Tibial artery (tissue), 4 donors: ENCODE measurements at regions not wholly inside any gene's neighbourhood (a gene's known extent, or its start where the extent isn't known, plus 50 kb on each side); places are given as distances from the start of the nearest gene placed in this dataset.

Experiments used
- DNase-seq, 2 donors: peaks; one replicate each; pipeline ENCODE4 v3.0.0-alpha.2; 2019
- H3K27ac ChIP-seq, 2 donors: fragments of 200-600 bp; sonication (generic) in 1 of 2; 1 replicate in 1 of 2; 2 replicates in 1 of 2; pipeline ENCODE4 v1.5.1; 2018 to 2019; ENCODE audit warnings: mild to moderate bottlenecking in 1 of 2
- H3K27me3 ChIP-seq, 2 donors: fragments of 200-600 bp; sonication (generic) in 1 of 2; one replicate each; pipeline versions ENCODE4 v1.5.1 to v1.6.0; 2016 to 2019
- H3K36me3 ChIP-seq, 3 donors: fragments of 200-600 bp; sonication (generic) in 2 of 3; one replicate each; pipeline ENCODE4 v1.5.1; 2016 to 2019; ENCODE audit warnings: mild to moderate bottlenecking in 2 of 3
- H3K4me1 ChIP-seq, 4 donors: fragments of 200-600 bp; sonication (generic) in 2 of 4; 1 replicate in 3 of 4; 2 replicates in 1 of 4; pipeline ENCODE4 v1.5.1; 2016 to 2019
- H3K4me3 ChIP-seq, 2 donors: fragments of 200-600 bp; sonication (generic) in 1 of 2; 1 replicate in 1 of 2; 2 replicates in 1 of 2; pipeline ENCODE4 v1.5.1; 2018 to 2019; ENCODE audit warnings: mild to moderate bottlenecking in 2 of 2
- H3K9me3 ChIP-seq, 3 donors: fragments of 200-600 bp; sonication (generic) in 1 of 3; one replicate each; pipeline ENCODE4 v1.5.1; 2016 to 2019
- intact Hi-C: fragments of 100-400 bp; cut with DNase I; formaldehyde crosslinking; loops from one replicate; pipeline ENCODE4 v1.15.0; 2023; ENCODE audit warnings: low total_unique reads
- TF ChIP-seq, protein P1 (sequence below), 2 experiments: fragments of 200-600 bp in 1 of 2; fragments of 450-650 bp in 1 of 2; IDR thresholded peaks; one replicate each; pipeline ENCODE4 v1.5.1; 2017 to 2019; ENCODE audit warnings: antibody characterized with exemption in 2 of 2, mild to moderate bottlenecking in 1 of 2, moderate library complexity in 1 of 2

DNA sequence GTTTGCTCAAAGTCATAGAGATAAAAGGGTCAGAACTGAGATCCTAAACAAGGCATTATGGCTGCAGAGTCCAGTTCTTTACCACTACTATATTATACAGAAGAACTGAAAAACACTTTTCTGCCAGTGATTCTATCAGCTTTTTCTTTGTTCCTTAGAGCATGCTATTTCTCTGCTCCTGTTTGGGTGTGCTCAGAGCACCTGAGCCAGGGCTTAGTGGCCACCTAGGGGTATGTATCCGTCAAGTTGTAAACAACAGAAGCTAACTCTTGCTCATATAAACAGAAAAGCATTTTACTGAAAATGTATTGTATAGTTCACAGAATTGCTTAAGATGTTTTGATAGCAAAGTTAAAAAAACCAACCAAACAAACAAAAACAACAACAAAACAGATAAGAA lies 470.8 kb downstream of the SLC16A7 start:
- H3K9me3 ChIP-seq, result no peaks in the 10 kb centered on the region
- intact Hi-C loops, result no loop called here
- no peak overlapping the region for H3K27ac ChIP-seq
- no peaks in the 10 kb centered on the region for H3K36me3 ChIP-seq
- no peak overlapping the region for H3K4me3 ChIP-seq
- no peak for DNase-seq
- TF ChIP-seq, protein P1, sequence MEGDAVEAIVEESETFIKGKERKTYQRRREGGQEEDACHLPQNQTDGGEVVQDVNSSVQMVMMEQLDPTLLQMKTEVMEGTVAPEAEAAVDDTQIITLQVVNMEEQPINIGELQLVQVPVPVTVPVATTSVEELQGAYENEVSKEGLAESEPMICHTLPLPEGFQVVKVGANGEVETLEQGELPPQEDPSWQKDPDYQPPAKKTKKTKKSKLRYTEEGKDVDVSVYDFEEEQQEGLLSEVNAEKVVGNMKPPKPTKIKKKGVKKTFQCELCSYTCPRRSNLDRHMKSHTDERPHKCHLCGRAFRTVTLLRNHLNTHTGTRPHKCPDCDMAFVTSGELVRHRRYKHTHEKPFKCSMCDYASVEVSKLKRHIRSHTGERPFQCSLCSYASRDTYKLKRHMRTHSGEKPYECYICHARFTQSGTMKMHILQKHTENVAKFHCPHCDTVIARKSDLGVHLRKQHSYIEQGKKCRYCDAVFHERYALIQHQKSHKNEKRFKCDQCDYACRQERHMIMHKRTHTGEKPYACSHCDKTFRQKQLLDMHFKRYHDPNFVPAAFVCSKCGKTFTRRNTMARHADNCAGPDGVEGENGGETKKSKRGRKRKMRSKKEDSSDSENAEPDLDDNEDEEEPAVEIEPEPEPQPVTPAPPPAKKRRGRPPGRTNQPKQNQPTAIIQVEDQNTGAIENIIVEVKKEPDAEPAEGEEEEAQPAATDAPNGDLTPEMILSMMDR (IDR thresholded peaks at IDR 0.05), result no peak
- peaks cover 0 to under 1% (median 0%) of the 10 kb centered on the region in 4 donors for H3K4me1 ChIP-seq
- H3K27me3 ChIP-seq, result no peaks in the 10 kb centered on the region

DNA sequence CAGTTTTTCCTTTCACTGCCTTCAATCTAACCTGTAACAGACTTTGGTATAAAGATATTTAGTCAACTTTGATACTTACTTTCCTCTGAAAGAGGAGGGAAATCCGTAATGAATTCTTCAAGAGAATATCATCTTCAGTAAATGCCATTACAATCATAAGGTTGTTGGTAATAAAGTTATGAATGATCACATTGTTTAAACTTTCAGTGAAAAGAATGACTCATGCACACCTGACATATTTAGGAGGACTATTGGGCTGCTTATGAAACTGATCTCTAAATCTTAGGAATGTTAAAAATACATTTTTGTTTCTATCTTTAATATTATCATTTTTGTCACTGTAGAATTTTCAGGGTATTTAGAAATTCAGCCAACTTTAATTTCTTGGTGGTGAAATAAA lies 474.7 kb downstream of the SLC16A7 start:
- TF ChIP-seq, protein P1 (IDR thresholded peaks at IDR 0.05), result no peak
- H3K27me3 ChIP-seq, result no peaks in the 10 kb centered on the region
- no peak overlapping the region for H3K27ac ChIP-seq
- no peak overlapping the region for H3K4me3 ChIP-seq
- H3K4me1 ChIP-seq, result peaks cover 0 to 18% (median 4%) of the 10 kb centered on the region in 4 donors
- no peaks in the 10 kb centered on the region for H3K36me3 ChIP-seq
- no peak for DNase-seq
- intact Hi-C loops, result no loop called here
- H3K9me3 ChIP-seq, result no peaks in the 10 kb centered on the region

DNA sequence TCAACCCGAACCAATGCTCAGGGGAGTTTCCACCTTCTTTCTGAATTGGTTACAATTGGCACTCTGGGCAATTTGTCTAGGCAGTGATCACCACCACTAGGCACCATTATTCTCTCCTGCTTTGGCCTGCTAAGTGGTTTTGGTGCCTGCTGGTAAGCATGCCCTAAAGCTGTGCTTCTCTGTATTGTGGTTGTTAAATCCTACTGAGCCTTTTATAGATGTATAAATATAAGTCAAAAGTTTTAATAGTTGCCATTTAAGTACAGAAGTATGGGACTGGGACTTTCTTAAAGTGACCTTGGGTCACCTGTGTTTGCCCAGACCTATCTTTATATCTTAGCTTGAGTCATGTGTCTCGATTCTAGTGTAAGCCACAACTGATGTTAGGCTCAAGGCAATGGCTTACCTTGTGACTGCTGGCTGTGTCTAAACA lies 475.9 kb downstream of the SLC16A7 start:
- Histone ChIP-seq H3K4me3 (no peak overlapping the region), H3K27me3 (no peaks in the 10 kb centered on the region), H3K9me3 (no peaks in the 10 kb centered on the region), H3K4me1 (peaks cover 0 to 18% (median 4%) of the 10 kb centered on the region in 4 donors), H3K36me3 (no peaks in the 10 kb centered on the region), H3K27ac (no peak overlapping the region)
- no peak for DNase-seq
- TF ChIP-seq, protein P1 (IDR thresholded peaks at IDR 0.05), result no peak
- intact Hi-C loops, result no loop called here

DNA sequence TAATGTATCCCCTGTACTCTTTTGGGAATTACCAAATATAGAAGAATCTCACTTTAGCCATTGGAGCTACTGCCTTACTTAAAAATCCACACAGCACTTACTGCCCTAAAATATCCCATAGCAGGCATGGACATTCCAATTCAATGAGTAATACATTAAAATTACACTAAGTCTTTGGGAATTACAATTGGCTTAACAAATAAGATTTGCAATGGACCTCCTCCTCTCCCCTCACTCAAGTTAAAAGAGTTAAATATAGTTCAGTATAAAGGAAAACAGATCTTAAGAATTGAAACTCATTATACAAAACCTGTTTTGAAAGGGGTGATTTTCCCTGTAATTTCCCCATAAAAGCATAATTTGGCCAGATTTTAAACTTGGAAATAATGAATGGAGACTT lies 477.1 kb downstream of the SLC16A7 start:
- TF ChIP-seq, protein P1 (IDR thresholded peaks at IDR 0.05), result no peak
- Histone ChIP-seq H3K27me3 (no peaks in the 10 kb centered on the region), H3K9me3 (no peaks in the 10 kb centered on the region), H3K4me3 (no peak overlapping the region), H3K4me1 (peaks cover 0 to 18% (median 4%) of the 10 kb centered on the region in 4 donors), H3K36me3 (no peaks in the 10 kb centered on the region), H3K27ac (no peak overlapping the region)
- intact Hi-C loops, result no loop called here
- DNase-seq, result no peak

DNA sequence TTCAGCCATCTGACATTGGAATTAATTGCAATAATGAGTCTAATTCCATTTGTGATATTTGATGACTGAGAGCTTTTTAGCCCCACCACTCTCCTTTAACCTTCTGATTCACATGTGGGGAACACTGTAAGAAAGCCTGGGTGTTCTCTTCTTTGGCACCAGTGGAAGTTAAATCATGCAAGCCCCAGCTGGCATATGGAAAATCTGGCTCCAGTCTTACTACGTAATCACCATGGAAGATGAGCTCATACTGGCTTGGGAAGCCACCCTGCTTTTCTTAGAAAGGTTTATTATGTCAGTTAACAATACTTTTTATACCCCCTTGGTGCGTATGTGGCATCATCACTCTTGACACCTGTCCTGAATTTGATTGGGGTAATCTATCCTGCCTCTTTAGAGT lies 479.3 kb downstream of the SLC16A7 start:
- TF ChIP-seq, protein P1 (IDR thresholded peaks at IDR 0.05), result no peak
- Histone ChIP-seq H3K27ac (no peak overlapping the region), H3K27me3 (no peaks in the 10 kb centered on the region), H3K9me3 (no peaks in the 10 kb centered on the region), H3K36me3 (no peaks in the 10 kb centered on the region), H3K4me1 (peaks cover 0 to 18% (median 4%) of the 10 kb centered on the region in 4 donors), H3K4me3 (no peak overlapping the region)
- intact Hi-C loops, result no loop called here
- no peak for DNase-seq

DNA sequence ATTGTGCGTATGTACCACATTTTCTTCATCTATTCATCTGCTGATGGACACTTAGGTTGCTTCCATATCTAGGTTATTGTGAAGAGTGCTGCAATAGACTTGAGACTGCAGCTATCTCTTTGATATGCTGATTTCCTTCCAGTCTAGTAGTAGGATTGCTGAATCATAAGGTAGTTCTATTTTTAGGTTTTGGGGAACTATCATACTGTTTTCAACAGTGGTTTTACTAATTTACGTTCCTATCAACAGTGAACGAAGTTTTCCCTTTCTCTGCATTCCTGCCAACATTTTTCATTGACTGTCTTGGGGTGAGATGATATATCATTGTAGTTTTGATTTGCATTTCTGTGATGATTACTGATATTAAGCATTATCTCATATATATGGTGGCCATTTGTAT lies 482.2 kb downstream of the SLC16A7 start:
- Histone ChIP-seq H3K36me3 (no peaks in the 10 kb centered on the region), H3K9me3 (no peaks in the 10 kb centered on the region), H3K27ac (no peak overlapping the region), H3K4me3 (no peak overlapping the region), H3K27me3 (no peaks in the 10 kb centered on the region), H3K4me1 (peaks cover 0 to 4% (median 0%) of the 10 kb centered on the region in 4 donors)
- TF ChIP-seq, protein P1 (IDR thresholded peaks at IDR 0.05), result no peak
- no peak for DNase-seq
- intact Hi-C loops, result no loop called here
